Fibroblast of peridontal ligament (primary cell): ENCODE measurements at regions not wholly inside any gene's neighbourhood (a gene's known extent, or its start where the extent isn't known, plus 50 kb on each side); places are given as distances from the start of the nearest gene placed in this dataset.

ENCODE experiments used
- DNase-seq: peaks from one replicate; pipeline ENCODE4 v3.0.0-alpha.2; 2010; ENCODE audit errors: extremely low read depth

DNA sequence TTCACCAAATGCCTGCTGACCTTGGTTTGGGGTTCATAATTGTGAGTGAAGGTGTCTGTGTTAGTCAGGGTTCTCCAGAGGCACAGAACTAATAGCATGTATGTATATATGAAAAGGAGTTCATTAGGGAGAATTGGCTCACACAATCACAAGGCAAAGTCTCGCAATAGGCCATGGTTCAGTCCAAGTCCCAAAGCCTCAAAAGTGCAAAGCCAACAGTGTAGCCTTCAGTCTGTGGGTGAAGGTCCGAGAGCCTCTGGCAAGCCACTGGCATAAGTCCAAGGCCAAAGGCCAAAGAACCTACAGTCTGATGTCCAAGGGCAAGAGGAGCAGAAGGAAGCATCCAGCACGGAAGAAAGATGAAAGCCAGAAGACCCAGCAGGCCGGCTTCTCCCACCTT is 257.6 kb upstream of the SHH start:
- DNase-seq, result no peak

DNA sequence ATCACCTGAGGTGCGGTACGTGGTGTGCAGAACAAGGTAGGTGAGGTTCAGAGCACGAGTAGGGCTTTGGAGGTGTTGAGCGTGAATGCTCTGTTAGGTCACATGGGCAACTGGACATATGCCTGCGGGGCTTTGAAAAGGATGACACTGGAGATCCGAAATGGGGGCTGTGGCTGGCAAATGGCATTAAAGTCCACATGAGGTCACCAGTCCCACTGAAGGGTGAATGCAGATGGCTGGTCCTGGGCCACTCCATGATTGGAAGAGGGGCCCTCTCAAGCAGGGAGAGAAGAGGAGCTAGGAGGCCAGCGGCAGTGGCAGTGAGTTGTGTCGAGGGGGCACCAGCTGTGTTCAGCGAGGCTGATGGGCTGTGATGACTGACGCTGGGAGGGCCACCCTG is 254.9 kb upstream of the SHH start:
- no peak for DNase-seq

DNA sequence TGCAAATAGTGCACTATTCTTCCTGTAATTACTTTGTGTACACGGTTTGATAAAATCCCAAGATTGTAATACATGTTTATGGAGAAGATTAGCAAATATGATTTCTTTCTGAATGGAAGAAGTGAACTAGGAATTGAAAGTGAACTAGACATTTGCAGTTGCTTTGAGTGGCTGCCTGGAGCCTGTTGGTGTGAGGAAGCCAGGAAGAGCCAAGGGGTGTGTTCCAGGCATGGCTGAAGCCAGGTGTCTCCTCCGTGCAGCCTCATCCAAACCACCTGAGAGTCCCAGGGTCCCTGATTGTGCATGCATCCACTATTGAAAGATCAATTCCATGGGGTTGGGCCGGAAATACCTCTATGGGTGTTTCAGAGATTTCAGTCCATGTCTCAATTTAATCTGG is 253.1 kb upstream of the SHH start:
- DNase-seq, result no peak

DNA sequence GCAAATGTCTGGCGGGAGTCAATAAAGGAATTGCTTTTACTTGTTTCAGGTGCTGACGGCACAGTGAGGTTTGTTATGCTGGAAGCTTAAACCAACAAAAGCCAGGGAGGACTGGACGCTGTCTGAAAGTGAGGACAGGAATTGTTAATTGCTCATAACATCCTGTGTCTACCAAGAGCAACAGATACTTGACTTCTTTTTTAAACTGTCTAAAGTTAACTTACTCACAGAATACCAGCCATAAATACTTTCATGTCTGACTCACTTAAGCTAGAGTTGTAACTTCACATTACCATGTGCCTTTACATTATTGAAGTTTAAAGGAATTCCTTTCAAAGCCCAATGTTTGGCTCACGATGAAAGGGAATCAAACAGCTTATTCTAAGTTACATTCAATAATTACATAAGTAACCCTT is 252.7 kb upstream of the SHH start:
- DNase-seq, result no peak

DNA sequence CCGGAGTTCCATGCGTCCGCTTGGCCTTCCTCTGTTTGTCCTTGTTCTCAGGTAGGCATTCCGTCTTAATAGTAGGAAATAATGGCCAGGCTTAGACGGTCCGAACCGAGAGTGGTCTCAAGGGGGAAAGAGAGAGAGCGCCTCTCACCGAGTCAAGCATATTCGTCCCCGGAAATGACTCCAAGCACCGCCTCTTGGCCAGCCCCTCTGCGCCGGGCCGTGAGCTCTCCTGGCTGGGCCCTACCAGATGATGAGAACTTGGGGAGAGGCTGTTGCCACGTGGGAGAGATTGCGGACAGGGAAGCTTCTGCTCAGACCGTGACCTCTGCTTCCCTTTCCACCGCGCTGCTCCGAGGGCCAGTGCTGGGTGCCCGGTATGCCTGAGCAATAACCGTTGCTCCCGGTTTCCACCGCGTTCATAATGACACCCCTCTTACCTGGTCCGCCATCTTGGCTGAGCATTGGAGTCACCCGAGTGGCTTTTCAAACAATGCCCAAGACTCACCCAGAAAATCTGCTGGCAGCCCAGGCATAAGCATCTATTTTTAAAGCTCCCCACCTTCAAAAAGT is 251.1 kb upstream of the SHH start:
- no peak for DNase-seq

DNA sequence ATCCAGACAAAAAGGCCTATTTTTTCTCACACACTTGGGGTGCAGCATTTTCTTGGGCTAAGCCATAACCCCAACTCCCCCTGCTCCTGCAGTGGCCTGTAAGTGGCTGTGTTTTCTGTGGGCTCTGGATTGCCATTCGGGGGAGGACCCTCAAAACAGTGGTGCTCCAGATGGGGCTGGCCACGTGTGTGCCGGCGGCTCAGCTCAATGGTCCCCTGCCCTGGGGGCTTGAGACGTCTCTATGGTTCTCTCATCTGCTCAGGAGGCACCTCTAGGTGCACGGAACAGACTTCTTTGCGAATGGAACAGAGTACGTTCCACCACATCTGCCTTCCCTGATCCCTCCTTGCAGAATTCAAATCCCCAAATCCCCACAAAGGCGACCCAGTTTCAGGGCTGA is 250.0 kb upstream of the SHH start:
- no peak for DNase-seq

DNA sequence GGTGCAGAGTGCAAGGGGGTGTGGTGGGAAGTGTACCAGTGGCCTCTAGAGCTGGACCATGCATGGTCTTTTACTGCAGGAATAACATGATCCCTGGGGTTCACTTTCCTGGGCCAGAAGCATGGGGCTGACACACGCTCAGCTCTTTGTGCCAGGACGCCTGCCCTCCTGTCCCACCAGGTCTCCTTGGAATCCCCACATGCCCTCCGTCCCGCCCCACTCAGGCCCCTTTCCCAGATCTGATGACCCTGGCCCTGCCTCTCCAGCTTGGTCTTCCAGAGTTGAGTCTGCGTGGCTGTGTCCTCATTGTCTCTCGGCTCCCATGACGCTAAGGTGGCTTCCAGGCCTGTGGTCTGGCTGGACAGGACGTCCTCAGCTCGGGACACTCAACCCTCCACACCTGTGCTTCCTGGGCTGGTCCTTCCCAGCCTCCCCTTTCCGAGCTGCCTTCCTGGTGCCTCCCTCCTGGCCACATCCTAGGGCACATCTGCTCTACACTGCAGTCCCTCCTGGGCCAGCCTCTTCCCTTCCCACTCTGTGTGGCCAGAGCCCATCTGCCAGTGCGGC is 249.5 kb upstream of the SHH start:
- DNase-seq, result no peak

DNA sequence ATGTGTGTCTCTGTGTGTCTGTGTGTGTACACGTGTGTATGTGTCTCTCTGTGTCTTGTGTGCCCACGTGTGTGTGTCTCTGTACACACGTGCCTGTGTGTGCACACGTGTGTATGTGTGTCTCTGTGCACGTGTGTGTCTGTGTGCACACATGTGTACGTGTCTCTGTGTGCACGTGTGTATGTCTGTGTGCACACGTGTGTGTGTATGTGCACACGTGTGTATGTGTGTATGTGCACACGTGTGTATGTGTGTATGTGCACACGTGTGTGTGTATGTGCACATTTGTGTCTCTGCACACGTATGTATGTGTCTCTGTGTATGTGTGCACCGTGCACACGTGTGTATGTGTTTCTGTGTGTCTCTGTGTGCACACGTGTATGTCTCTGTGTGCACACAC is 248.7 kb upstream of the SHH start:
- no peak for DNase-seq

DNA sequence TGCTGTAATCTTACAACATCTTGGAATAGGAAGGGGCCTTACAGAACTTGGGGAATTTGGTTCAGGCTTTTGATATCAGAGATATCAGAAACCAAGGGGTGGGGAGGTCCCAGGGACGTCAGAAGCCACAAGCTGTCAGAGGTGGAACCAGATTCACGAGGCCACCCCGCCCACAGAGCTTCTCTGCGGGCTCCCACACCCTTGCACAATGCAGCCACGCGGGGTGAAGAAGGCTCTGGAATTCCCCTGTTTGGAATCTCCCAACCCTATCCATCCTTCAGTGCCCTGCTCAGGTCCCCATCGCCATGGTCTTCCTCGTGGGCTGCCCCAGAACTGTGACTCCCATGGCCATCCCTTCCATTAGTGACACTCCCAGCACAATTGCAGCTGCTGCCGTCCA is 247.1 kb upstream of the SHH start:
- no peak for DNase-seq

DNA sequence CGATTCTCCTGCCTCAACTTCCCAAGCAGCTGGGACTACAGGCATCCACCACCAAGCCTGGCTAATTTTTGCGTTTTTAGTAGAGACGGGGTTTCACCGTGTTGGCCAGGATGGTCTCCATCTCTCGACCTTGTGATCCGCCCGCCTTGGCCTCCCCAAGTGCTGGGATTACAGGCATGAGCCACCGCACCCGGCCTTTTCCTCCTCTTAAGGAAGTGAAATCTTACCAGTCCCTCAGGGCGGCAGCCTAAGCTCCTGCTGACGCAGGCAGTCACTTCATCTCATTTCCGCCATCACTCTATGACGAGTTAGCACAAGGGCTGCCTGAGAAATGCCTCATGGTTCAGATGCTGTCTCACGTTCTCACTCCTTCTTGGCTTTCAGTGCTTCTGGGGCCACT is 246.0 kb upstream of the SHH start:
- no peak for DNase-seq

DNA sequence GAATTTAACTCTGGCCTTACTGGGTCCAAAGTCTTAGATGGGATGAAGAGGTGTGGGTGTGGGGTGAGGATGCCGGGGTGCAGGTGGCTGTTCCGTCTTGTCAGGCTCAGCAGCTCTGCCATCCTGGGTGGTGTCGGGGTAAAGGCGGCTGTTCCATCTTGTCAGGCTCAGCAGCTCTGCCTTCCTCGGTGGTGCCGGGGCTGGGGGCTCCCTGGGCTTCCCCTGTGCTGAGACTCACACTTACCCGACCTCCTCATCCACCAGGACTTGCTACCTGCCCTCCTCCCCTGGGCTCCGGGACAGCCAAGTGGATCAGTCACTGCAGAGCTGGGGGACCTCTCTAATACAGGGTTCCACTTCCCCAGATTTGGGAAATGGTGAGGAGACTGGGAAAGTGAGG is 244.3 kb upstream of the SHH start:
- DNase-seq, result no peak

DNA sequence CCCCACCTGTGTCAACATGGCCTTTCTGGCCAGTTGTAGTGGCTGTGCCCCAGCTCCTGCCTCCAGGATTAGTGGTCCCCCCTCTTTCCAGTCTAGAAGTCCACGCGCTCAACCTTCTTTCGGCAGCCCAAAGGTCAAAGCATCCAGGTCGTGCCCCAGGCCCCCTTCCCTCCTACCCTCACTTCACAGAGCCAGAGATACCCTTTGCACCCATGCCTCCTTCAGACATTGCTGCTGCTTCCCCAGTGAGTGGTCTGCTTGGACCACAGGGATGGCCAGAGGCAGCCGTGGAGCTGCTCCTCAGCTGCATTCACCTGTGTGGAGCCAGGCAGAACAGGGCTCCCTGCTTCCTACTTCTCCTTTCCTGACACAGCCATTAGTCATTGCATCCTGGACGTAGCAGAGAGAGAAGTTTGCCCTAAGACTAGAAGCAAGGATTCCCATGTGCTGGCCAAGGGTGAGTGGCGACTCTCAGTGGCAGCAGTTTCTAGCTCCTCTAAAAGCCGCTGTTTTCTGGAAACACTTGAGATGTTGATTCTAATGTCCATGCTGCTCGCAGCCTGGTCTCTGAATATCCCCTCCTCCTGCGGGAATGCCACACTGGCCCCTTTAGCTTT is 243.1 kb upstream of the SHH start:
- no peak for DNase-seq

DNA sequence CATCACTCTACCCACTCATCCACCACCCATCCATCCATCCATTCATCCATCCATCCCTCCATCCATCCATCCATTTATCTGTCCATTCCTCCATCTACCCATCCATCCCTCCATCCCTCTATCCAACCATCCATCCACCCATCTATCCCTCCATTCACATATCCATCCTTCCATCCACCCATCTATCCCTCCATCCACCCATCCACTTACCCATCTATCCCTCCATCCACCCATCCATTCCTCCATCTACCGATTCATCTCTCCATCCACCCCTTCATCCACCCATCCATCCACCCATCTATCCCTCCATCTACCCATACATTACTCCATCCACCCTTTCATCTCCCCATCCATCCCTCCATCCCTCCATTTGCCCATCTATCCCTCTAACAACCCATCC is 239.6 kb upstream of the SHH start:
- no peak for DNase-seq

DNA sequence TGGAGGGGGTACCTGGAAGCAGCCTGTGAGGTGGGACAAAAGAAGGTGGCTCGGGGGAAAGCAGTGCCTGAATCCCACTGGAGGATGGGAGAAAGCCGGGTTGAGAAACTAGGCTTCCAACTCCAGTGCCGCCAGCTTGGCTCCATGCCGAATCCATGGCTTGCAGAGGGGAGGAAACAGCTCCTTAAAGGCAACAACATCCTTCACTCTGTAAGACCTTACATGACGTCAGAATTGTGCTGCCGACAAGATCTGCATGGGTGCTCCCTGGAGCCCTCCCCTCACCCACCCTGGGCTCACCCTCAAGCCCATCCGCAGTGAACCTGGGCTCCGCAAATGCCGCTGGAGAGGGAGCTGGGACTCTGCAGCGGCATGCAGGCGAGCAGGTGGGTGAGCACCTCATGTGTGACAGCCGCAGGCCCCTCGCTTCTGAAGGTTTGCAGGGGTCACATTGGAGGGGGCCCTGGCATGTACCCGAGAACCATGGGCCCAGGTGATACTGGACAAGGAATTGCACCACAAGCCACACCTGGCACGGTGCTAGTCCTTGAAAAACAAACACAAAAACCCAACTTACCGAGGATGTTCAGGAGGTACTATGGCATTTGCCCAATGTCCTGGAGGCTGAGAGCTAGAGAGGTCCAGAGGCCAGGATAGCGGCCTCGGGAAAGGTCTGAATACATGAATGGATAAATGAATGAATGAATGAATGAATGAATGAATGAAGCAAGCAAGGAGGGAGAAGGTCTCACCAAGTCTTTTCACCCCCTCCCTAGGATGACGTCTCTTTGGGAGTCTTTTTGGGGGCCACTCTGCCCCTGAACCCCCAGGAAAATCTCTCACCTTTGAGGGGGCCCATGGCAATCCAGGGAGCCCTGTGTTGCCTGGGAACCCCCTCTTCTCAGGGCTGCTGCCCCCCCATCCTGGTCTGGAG is 238.6 kb upstream of the SHH start:
- DNase-seq, result no peak

DNA sequence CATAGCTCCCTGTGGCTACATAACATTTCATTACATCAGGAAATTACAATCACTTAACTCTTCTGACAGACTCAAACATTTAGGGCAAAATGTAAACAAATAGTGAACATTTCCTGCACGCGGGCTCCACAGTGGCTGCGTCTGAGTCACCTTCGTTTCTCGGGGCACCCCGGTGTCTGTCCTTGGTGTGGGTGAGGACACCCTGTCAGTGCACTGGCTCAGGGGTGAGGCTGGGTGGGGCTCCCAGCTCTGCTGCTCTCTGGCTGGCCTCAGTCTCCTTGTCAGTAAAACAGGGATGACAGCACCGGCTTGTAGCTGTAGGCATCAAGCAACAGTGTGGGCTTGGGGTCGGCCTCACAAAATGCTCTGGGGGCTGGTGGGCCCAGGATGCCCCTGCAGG is 237.1 kb upstream of the SHH start:
- no peak for DNase-seq

DNA sequence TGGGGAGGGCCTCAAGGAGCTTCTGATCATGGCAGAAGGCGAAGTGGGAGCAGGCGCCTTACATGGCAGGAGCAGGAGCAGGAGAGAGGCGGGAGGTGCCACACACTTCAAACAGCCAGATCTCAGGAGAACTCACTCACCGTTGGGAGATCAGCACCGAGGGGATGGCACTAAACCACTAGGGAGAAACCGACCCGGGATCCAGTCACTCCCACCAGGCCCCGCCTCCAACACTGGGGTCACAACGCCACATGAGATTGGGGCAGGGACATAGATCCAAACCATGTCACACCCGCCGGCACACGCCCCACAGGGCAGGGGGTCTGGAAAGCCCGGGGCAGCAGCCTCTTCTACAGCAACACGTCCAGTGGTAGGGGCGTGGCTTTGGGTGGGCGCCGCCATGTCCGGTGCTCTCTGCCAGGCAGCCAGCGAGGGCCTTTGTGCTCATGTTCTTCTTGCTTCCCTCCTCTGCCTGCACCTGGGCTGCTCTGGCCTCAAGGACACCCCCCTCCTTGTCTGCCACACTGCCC is 233.8 kb upstream of the SHH start:
- no peak for DNase-seq

DNA sequence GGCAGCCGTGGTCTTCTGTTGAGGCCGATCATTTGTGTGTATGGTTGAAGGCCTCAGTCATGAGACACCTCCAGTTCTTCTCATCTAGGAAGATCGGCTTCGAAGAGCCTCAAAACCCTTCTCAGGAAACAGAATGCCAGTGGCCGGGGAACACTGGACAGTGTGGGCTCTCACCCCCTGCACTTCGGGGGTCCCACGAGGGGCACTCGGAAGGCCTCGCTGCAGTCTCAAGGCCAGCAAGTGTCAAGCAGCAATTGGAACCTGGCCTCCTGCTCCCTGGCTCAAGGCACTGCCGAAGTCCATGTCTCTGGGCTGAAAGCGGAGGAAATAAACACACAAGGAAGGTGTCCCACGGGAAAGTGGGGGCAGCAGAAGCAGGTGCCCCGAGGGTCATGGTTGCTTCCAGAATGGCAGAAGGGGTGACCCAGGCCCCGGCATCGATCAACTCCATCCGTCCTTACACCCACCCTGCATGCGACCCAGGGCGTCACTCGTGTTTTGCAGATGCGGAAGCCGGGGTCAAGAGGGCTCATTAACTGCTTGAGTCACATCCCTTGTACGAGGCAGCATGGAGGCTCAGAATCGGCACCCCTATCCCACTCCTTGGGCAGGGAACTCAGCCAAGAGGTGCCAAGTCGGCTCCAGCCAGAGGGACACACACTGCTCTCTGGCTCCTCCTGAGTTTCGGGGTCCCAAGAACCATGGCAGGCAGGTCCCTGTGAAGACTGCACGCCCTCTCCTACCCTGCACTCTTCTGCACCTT is 231.3 kb upstream of the SHH start:
- DNase-seq, result no peak

DNA sequence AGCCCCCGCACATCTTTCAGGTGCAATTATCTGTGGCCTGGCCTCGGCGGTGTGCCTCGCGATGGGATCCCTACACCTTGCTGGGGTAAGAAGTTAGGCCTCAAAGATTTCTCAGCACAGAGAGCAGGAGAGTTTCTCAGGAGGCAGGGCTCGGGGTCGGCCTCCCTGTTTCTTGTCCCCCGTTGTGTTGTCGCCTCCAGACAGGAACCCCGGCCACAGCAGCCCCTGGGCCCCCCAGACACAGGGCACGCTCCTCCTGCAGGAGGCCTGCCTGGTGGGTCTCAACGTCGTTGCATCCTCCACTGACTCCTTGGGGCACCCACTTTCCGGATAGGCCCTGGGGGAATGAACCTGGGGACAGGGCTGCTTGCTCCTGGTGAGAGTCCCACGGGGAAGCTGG is 229.1 kb upstream of the SHH start:
- no peak for DNase-seq

DNA sequence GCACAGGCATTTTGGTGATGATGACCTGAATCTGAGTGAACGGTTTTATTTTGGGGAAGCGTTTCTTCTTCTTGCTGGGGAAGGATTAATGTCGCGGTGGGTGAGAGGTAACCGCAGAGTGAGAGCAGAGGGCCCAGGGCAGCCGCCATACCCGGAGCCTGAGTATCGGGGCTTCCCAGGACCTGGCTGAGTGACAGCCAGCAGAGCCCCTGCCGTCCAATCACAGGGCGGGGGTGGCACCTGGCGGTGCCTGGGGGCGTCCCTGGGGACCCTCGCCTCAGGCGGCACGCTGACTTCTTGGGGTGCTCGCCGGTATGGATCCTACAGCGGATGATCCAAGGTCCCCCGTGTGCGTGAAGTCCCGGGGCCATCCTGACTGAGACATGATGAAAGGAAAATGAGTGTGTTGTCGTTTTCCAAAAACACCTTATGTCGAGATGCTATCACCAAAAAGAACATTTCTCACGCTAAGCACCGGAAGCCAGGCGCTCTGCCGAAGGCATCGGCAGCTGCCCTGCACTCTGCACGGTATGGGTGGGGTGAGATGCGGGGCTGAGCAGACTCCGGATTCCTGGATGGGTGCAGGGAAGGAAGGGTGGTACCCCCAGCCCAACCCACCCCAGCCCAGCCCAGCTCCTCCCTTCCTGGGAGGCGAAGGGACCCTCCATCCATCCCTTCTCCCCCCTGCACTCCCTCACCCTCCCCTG is 227.9 kb upstream of the SHH start:
- DNase-seq, result no peak

DNA sequence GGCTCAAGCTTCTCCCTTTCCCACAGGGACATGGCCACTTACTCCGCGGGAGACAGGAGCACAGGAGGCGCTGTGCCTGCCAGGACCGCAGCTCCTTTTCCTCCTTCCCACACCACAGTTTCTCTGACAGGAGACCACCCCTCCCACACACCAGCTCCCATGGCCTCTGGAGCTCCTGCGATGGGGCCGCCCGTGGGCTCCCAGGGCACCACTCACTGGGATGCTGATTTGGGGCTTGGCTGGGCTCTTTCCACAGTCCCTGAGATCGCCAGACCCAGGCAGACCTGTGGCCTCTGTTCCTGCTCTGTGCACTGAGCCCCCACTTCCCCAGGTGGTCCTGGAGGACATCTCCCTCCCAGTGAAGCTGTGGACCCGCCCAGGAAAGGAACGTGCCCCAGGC is 226.9 kb upstream of the SHH start:
- no peak for DNase-seq

DNA sequence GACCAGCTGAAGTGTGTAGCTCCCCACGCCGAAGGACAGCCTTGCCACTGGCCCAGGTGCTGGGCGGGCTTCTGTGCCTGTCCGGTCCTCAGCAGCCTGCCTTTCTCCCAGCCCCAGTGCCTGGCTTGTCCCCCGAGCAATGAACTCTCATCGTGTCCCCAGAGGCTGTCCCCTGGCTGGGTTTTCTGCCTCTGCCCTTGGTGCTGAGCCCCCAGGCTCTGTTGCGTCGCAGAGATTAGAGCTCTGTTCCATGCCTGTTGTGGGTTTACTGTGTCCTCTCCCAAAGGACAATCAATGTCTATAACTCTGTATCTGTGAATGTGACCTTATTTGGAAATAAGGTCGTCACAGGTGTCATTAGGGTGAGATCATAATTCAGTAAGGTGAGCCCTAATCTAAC is 226.1 kb upstream of the SHH start:
- DNase-seq, result no peak
